Cerebellar cortex (tissue), 1 donor: ENCODE measurements at regions not wholly inside any gene's neighbourhood (a gene's known extent, or its start where the extent isn't known, plus 50 kb on each side); places are given as distances from the start of the nearest gene placed in this dataset.

ENCODE experiments used
- DNase-seq: peaks from one replicate; pipeline ENCODE4 v3.0.0-alpha.2; 2015; ENCODE audit warnings: low spot score

- DNase-seq, result no peak
These were observed 250.1 kb upstream of the SMIM31 start for GRCh38 chr4:164503874-164504273.

- no peak for DNase-seq
These were observed 245.8 kb upstream of the SMIM31 start for GRCh38 chr4:164508097-164508496.

- DNase-seq, result no peak
These were observed 245.2 kb upstream of the SMIM31 start for GRCh38 chr4:164508771-164509170.

GRCh38 chr4:164509951-164510350, 244.0 kb upstream of the SMIM31 start:
- no peak for DNase-seq

- DNase-seq, result no peak
These were observed 241.8 kb upstream of the SMIM31 start for GRCh38 chr4:164512124-164512523.

GRCh38 chr4:164514765-164515164, 239.2 kb upstream of the SMIM31 start:
- no peak for DNase-seq

GRCh38 chr4:164524789-164525188, 229.1 kb upstream of the SMIM31 start:
- no peak for DNase-seq

- DNase-seq, result no peak
These were observed 226.9 kb upstream of the SMIM31 start for GRCh38 chr4:164526933-164527583.

GRCh38 chr4:164529058-164529457, 224.9 kb upstream of the SMIM31 start:
- DNase-seq, result no peak

GRCh38 chr4:164529486-164529885, 224.4 kb upstream of the SMIM31 start:
- DNase-seq, result no peak

- DNase-seq, result no peak
These were observed 222.6 kb upstream of the SMIM31 start for GRCh38 chr4:164531336-164531735.

- no peak for DNase-seq
These were observed 217.1 kb upstream of the SMIM31 start for GRCh38 chr4:164536814-164537213.

- no peak for DNase-seq
These were observed 215.8 kb upstream of the SMIM31 start for GRCh38 chr4:164538097-164538496.

- DNase-seq, result no peak
These were observed 212.9 kb upstream of the SMIM31 start for GRCh38 chr4:164540987-164541386.

- no peak for DNase-seq
These were observed 211.5 kb upstream of the SMIM31 start for GRCh38 chr4:164542431-164542830.

- no peak for DNase-seq
These were observed 202.8 kb upstream of the SMIM31 start for GRCh38 chr4:164550989-164551712.

GRCh38 chr4:164551713-164552040, 202.3 kb upstream of the SMIM31 start:
- no peak for DNase-seq

- no peak for DNase-seq
These were observed 182.1 kb upstream of the SMIM31 start for GRCh38 chr4:164571593-164572390.

GRCh38 chr4:164572877-164573279, 181.1 kb upstream of the SMIM31 start:
- no peak for DNase-seq

- DNase-seq, result no peak
These were observed 178.1 kb upstream of the SMIM31 start for GRCh38 chr4:164575861-164576260.

- DNase-seq, result no peak
These were observed 174.5 kb upstream of the SMIM31 start for GRCh38 chr4:164579270-164579942.

- DNase-seq, result no peak
These were observed 162.3 kb upstream of the SMIM31 start for GRCh38 chr4:164591666-164592065.

- DNase-seq, result no peak
These were observed 158.2 kb upstream of the SMIM31 start for GRCh38 chr4:164595751-164596150.
